Naive thymus-derived CD4-positive, alpha-beta T cell (primary cell): ENCODE measurements at regions not wholly inside any gene's neighbourhood (a gene's known extent, or its start where the extent isn't known, plus 50 kb on each side); places are given as distances from the start of the nearest gene placed in this dataset.

Experiments used
- ATAC-seq: fragments of 150-1000 bp; cut with Tn5 transposase; 2 replicates; pipeline ENCODE4 v1.10.0; 2021; ENCODE audit warnings: mild to moderate bottlenecking, moderate library complexity
- CTCF ChIA-PET: fragments of 350-600 bp; sonication (Branson Sonifier 250); formaldehyde crosslinking; loops from one replicate; lab custom pipeline; 2021; ENCODE audit warnings: antibody characterized with exemption; lab: Charles Lee
- POLR2A ChIA-PET: fragments of 350-600 bp; sonication (Branson Sonifier 250); formaldehyde crosslinking; loops from one replicate; lab custom pipeline; 2021; ENCODE audit warnings: antibody characterized with exemption, inconsistent platforms; lab: Charles Lee
- DNase-seq, 9 donors: peaks; one replicate each; pipeline versions ENCODE4 v3.0.0 to v3.0.0-alpha.2; 2020 to 2022; ENCODE audit warnings: mixed read lengths in 1 of 9
- H3K27ac ChIP-seq: one replicate; pipeline ENCODE4 v1.7.0; 2013; ENCODE audit warnings: mild to moderate bottlenecking, low read depth, low read length, moderate library complexity
- H3K27me3 ChIP-seq, 2 donors: one replicate each; pipeline ENCODE4 v1.7.0; 2013; ENCODE audit warnings: low read length in 2 of 2, mild to moderate bottlenecking in 2 of 2, moderate library complexity in 2 of 2; ENCODE audit not compliant: control insufficient read depth in 2 of 2, insufficient read depth in 2 of 2
- H3K36me3 ChIP-seq, 3 experiments: 1 replicate in 2 of 3; 2 replicates in 1 of 3; pipeline ENCODE4 v1.7.0; 2013; ENCODE audit warnings: low read length in 3 of 3, mild to moderate bottlenecking in 3 of 3, moderate library complexity in 1 of 3; ENCODE audit not compliant: insufficient read depth in 3 of 3, control insufficient read depth in 2 of 3
- H3K4me1 ChIP-seq, 2 donors: one replicate each; pipeline ENCODE4 v1.7.0; 2013; ENCODE audit warnings: low read length in 2 of 2, mild to moderate bottlenecking in 2 of 2, moderate library complexity in 1 of 2; ENCODE audit not compliant: control insufficient read depth in 2 of 2, insufficient read depth in 2 of 2
- H3K4me3 ChIP-seq: 2 replicates; pipeline ENCODE4 v1.7.0; 2013; ENCODE audit warnings: mild to moderate bottlenecking, low read length
- H3K9me3 ChIP-seq, 3 experiments: 1 replicate in 2 of 3; 2 replicates in 1 of 3; pipeline ENCODE4 v1.7.0; 2013; ENCODE audit warnings: low read length in 3 of 3; ENCODE audit not compliant: control insufficient read depth in 2 of 3
- H3K27ac Mint-ChIP-seq, 9 donors: one replicate each; pipeline ENCODE4 v1.8.0; 2020 to 2022; ENCODE audit warnings: mixed read lengths in 9 of 9, mild to moderate bottlenecking in 8 of 9, moderate library complexity in 5 of 9, inconsistent platforms in 2 of 9
- H3K27me3 Mint-ChIP-seq, 5 donors: one replicate each; pipeline ENCODE4 v1.8.0; 2021 to 2022; ENCODE audit warnings: mixed read lengths in 5 of 5, mild to moderate bottlenecking in 1 of 5
- H3K36me3 Mint-ChIP-seq, 5 donors: one replicate each; pipeline ENCODE4 v1.8.0; 2020 to 2022; ENCODE audit warnings: mixed read lengths in 5 of 5, mild to moderate bottlenecking in 3 of 5, inconsistent platforms in 1 of 5
- H3K4me1 Mint-ChIP-seq, 7 donors: one replicate each; pipeline ENCODE4 v1.8.0; 2020 to 2022; ENCODE audit warnings: mixed read lengths in 7 of 7, mild to moderate bottlenecking in 3 of 7, inconsistent platforms in 1 of 7
- H3K4me3 Mint-ChIP-seq, 10 donors: one replicate each; pipeline ENCODE4 v1.8.0; 2020 to 2022; ENCODE audit warnings: mild to moderate bottlenecking in 10 of 10, mixed read lengths in 10 of 10, moderate library complexity in 6 of 10, inconsistent platforms in 2 of 10
- H3K9me3 Mint-ChIP-seq, 11 donors: one replicate each; pipeline ENCODE4 v1.8.0; 2020 to 2022; ENCODE audit warnings: mixed read lengths in 11 of 11, mild to moderate bottlenecking in 4 of 11, inconsistent platforms in 1 of 11, moderate library complexity in 1 of 11
- intact Hi-C, 2 donors: fragments of 100-400 bp; cut with micrococcal nuclease; formaldehyde crosslinking; loops; one replicate each; pipeline ENCODE4 v1.15.1; 2023

- intact Hi-C loops, result no loop called here
- Mint-ChIP-seq H3K4me3 (no peak overlapping the region), H3K27me3 (no peaks in the 10 kb centered on the region), H3K36me3 (no peaks in the 10 kb centered on the region), H3K4me1 (no peaks in the 10 kb centered on the region), H3K9me3 (peaks cover 0 to 9% (median 0%) of the 10 kb centered on the region in 11 donors), H3K27ac (no peak overlapping the region)
- H3K36me3 ChIP-seq, result no peaks in the 10 kb centered on the region
- no peaks in the 10 kb centered on the region for H3K9me3 ChIP-seq
- ChIA-PET CTCF (no interaction called here), POLR2A (no interaction called here)
- no peaks in the 10 kb centered on the region for H3K4me1 ChIP-seq
- no peak overlapping the region for H3K27ac ChIP-seq
- DNase-seq (no peak), ATAC-seq (no peak)
- H3K4me3 ChIP-seq, result no peak overlapping the region
- H3K27me3 ChIP-seq, result no peaks in the 10 kb centered on the region
These were observed 1161.9 kb upstream of the NRXN1 start for GRCh38 chr2:52193804-52194203.

GRCh38 chr2:52192656-52193055, 1160.7 kb upstream of the NRXN1 start:
- H3K9me3 Mint-ChIP-seq, result peaks cover 0 to 10% (median 0%) of the 10 kb centered on the region in 11 donors
- no peaks in the 10 kb centered on the region for H3K36me3 ChIP-seq
- intact Hi-C loops, result no loop called here
- no peak overlapping the region for H3K27ac ChIP-seq
- H3K4me3 ChIP-seq, result no peak overlapping the region
- H3K4me3 Mint-ChIP-seq, result no peak overlapping the region
- no peaks in the 10 kb centered on the region for H3K36me3 Mint-ChIP-seq
- no peaks in the 10 kb centered on the region for H3K27me3 ChIP-seq
- CTCF ChIA-PET, result no interaction called here
- DNase-seq, result no peak
- no peak overlapping the region for H3K27ac Mint-ChIP-seq
- POLR2A ChIA-PET, result no interaction called here
- no peak for ATAC-seq
- H3K27me3 Mint-ChIP-seq, result no peaks in the 10 kb centered on the region
- H3K9me3 ChIP-seq, result no peaks in the 10 kb centered on the region
- H3K4me1 ChIP-seq, result no peaks in the 10 kb centered on the region
- H3K4me1 Mint-ChIP-seq, result no peaks in the 10 kb centered on the region

- Histone ChIP-seq H3K9me3 (no peaks in the 10 kb centered on the region), H3K27me3 (no peaks in the 10 kb centered on the region), H3K36me3 (no peaks in the 10 kb centered on the region), H3K4me1 (no peaks in the 10 kb centered on the region), H3K4me3 (no peak overlapping the region), H3K27ac (no peak overlapping the region)
- intact Hi-C loops, result no loop called here
- POLR2A ChIA-PET, result no interaction called here
- Mint-ChIP-seq H3K36me3 (no peaks in the 10 kb centered on the region), H3K4me1 (no peaks in the 10 kb centered on the region), H3K4me3 (no peak overlapping the region), H3K27ac (no peak overlapping the region), H3K27me3 (no peaks in the 10 kb centered on the region), H3K9me3 (peaks cover 0 to 14% (median 4%) of the 10 kb centered on the region in 11 donors)
- DNase-seq (no peak), ATAC-seq (no peak)
- CTCF ChIA-PET, result no interaction called here
These were observed 1149.1 kb upstream of the NRXN1 start for GRCh38 chr2:52181080-52181479.

- H3K27ac Mint-ChIP-seq, result no peak overlapping the region
- POLR2A ChIA-PET, result no interaction called here
These were observed 1146.9 kb upstream of the NRXN1 start for GRCh38 chr2:52178845-52179244.

GRCh38 chr2:52145005-52145404, 1113.1 kb upstream of the NRXN1 start:
- Histone ChIP-seq H3K4me1 (no peaks in the 10 kb centered on the region), H3K9me3 (no peaks in the 10 kb centered on the region), H3K27me3 (no peaks in the 10 kb centered on the region), H3K27ac (no peak overlapping the region), H3K4me3 (no peak overlapping the region), H3K36me3 (no peaks in the 10 kb centered on the region)
- ChIA-PET CTCF (no interaction called here), POLR2A (no interaction called here)
- no peaks in the 10 kb centered on the region for H3K27me3 Mint-ChIP-seq
- peaks cover 0 to 6% (median 0%) of the 10 kb centered on the region in 11 donors for H3K9me3 Mint-ChIP-seq
- DNase-seq, result no peak
- no peak overlapping the region for H3K27ac Mint-ChIP-seq
- no peak for ATAC-seq
- intact Hi-C loops, result no loop called here
- no peak overlapping the region for H3K4me3 Mint-ChIP-seq
- no peaks in the 10 kb centered on the region for H3K4me1 Mint-ChIP-seq
- no peaks in the 10 kb centered on the region for H3K36me3 Mint-ChIP-seq

More at GRCh38 chr2:52178845-52179244, 1146.9 kb upstream of the NRXN1 start:
- Mint-ChIP-seq H3K4me3 (no peak overlapping the region), H3K27me3 (no peaks in the 10 kb centered on the region), H3K36me3 (no peaks in the 10 kb centered on the region), H3K9me3 (peaks cover 0 to 14% (median 3%) of the 10 kb centered on the region in 11 donors), H3K4me1 (no peaks in the 10 kb centered on the region)
- CTCF ChIA-PET, result no interaction called here
- ATAC-seq (no peak), DNase-seq (no peak)
- no peaks in the 10 kb centered on the region for H3K27me3 ChIP-seq
- H3K27ac ChIP-seq, result no peak overlapping the region
- H3K4me1 ChIP-seq, result no peaks in the 10 kb centered on the region
- no peaks in the 10 kb centered on the region for H3K36me3 ChIP-seq
- no peak overlapping the region for H3K4me3 ChIP-seq
- intact Hi-C loops, result no loop called here
- H3K9me3 ChIP-seq, result no peaks in the 10 kb centered on the region

- CTCF ChIA-PET, result no interaction called here
- Histone ChIP-seq H3K4me3 (no peak overlapping the region), H3K9me3 (no peaks in the 10 kb centered on the region), H3K27me3 (no peaks in the 10 kb centered on the region), H3K27ac (no peak overlapping the region), H3K4me1 (no peaks in the 10 kb centered on the region), H3K36me3 (no peaks in the 10 kb centered on the region)
- Mint-ChIP-seq H3K4me3 (no peak overlapping the region), H3K36me3 (no peaks in the 10 kb centered on the region), H3K27me3 (no peaks in the 10 kb centered on the region), H3K27ac (no peak overlapping the region), H3K9me3 (peaks cover 0 to 6% (median 0%) of the 10 kb centered on the region in 11 donors), H3K4me1 (no peaks in the 10 kb centered on the region)
- ATAC-seq (no peak), DNase-seq (no peak)
- POLR2A ChIA-PET, result no interaction called here
- intact Hi-C loops, result no loop called here
These were observed 1112.7 kb upstream of the NRXN1 start for GRCh38 chr2:52144590-52144989.

- no peak overlapping the region for H3K27ac ChIP-seq
These were observed 1109.1 kb upstream of the NRXN1 start for GRCh38 chr2:52141076-52141475.

More at GRCh38 chr2:52141076-52141475, 1109.1 kb upstream of the NRXN1 start:
- DNase-seq (no peak), ATAC-seq (no peak)
- Mint-ChIP-seq H3K27ac (no peak overlapping the region), H3K9me3 (peaks cover 0 to 18% (median 2%) of the 10 kb centered on the region in 11 donors), H3K4me1 (no peaks in the 10 kb centered on the region), H3K36me3 (no peaks in the 10 kb centered on the region), H3K27me3 (no peaks in the 10 kb centered on the region), H3K4me3 (no peak overlapping the region)
- no peaks in the 10 kb centered on the region for H3K27me3 ChIP-seq
- H3K4me3 ChIP-seq, result no peak overlapping the region
- intact Hi-C loops, result no loop called here
- no peaks in the 10 kb centered on the region for H3K9me3 ChIP-seq
- POLR2A ChIA-PET, result no interaction called here
- no peaks in the 10 kb centered on the region for H3K4me1 ChIP-seq
- CTCF ChIA-PET, result no interaction called here
- no peaks in the 10 kb centered on the region for H3K36me3 ChIP-seq
